ENCODE measurements at regions not wholly inside any gene's neighbourhood (a gene's known extent, or its start where the extent isn't known, plus 50 kb on each side); places are given as distances from the start of the nearest gene placed in this dataset.

DNA sequence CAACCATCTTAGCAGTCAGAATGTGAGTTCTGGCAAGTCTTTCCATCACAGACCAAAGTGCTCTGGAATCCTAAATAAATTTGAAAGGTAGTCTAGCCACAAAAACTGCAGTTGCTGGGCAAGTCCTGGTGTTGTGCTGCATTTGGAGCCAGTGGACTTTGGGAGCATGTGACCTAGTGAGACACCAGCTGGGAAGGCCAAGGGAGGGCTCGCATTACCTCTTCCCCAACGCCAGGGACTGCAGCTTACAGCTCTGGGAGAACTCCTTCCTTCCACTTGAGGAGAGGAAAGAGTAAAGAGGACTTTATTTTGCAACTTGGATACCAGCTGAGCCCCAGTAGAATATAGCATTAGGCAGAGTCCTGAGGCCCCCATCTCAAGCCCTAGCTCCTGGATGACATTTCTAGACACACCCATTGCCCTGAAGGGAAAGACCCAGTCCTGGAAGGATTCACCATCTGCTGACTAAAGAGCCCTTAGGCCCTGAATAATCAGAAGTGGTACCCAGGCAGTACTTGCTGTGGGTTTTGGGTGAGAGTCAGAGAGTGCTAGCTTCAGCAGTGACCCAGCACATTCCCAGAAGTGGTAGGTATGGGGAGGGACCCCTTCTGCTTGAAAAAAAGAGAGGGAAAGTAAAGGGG lies 190.7 kb downstream of the NUF2 start:
- Mint-ChIP-seq H3K27me3 (ENCODE audit: low read depth in 3 of 3) (no peaks in the 10 kb centered on the region), H3K4me3 (no peak overlapping the region), H3K4me1 (no peaks in the 10 kb centered on the region), H3K27ac (no peak overlapping the region), H3K9me3 (peaks cover 0 to 13% (median 6%) of the 10 kb centered on the region in 6 donors), H3K36me3 (no peaks in the 10 kb centered on the region)
- no peak for DNase-seq

DNA sequence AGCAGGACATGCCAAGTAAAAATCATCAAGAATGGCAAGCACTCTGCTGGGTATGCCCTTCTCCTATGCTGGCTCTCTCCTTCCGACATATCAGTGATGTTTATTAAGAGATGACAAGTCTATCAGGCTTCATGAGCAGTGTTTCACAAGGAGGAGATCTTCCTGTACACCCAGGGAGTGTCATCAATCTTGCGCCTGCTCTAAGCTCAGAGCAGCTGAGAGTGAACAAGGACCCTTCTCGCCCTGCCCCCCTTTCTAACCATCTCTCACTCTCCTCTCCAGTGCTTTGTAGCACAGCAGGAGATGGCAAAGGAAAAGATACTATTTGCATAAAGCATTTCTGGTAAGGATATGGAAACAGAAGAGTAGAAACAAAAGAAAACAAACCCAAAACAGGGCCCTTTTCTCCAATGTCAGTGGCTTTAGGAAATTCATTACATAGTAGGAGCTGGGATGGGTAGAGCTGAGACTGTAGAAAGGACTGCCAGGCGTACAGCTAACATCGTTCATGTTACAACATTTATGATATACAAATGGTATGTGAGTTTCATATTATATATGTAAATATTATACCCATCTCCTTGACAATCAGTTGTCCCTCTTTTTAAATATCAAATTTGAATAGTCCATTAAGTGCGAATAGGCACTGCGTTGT lies 201.7 kb downstream of the NUF2 start:
- no peaks in the 10 kb centered on the region for H3K36me3 Mint-ChIP-seq
- DNase-seq = no peak
- no peaks in the 10 kb centered on the region for H3K4me1 Mint-ChIP-seq
- no peak overlapping the region for H3K4me3 Mint-ChIP-seq
- H3K27me3 Mint-ChIP-seq (ENCODE audit: low read depth in 3 of 3) = peaks cover 0 to 7% (median 4%) of the 10 kb centered on the region in 3 donors
- H3K27ac Mint-ChIP-seq = no peak overlapping the region
- H3K9me3 Mint-ChIP-seq = peaks cover 0 to 5% (median 0%) of the 10 kb centered on the region in 6 donors

DNA sequence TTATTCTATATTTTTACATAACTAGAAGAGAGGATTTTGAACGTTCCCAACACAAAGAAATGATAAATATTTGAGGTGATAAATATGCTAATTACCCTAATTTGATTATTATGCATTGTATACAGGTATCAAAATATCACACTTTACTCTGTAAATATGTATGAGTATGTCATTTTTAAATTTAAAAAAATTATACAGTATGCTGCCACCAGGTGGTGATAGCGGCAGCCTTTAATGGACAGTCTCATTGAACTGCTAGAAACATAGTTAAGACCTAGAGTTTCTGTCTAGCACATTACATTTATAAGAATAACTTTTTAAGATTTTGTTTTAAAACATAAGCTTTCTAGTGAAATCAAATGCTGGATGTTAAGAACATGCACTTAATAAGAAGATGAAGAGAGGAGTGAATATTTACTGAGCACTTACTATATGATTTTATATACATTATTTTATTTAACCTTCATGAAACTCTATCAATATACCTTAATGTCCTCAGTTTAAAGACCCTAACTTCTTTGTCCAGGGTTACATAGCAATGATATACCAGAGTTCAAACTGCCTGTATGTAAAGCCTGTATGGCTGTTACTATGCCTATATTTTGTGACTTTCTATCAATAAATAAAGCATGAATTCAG lies 207.1 kb downstream of the NUF2 start:
- Mint-ChIP-seq H3K4me3 (no peak overlapping the region), H3K9me3 (no peaks in the 10 kb centered on the region), H3K27me3 (ENCODE audit: low read depth in 3 of 3) (peaks cover 0 to 5% (median 2%) of the 10 kb centered on the region in 3 donors), H3K27ac (no peak overlapping the region), H3K36me3 (no peaks in the 10 kb centered on the region), H3K4me1 (no peaks in the 10 kb centered on the region)
- peak in 1 of 3 donors; percentile 2 for DNase-seq

DNA sequence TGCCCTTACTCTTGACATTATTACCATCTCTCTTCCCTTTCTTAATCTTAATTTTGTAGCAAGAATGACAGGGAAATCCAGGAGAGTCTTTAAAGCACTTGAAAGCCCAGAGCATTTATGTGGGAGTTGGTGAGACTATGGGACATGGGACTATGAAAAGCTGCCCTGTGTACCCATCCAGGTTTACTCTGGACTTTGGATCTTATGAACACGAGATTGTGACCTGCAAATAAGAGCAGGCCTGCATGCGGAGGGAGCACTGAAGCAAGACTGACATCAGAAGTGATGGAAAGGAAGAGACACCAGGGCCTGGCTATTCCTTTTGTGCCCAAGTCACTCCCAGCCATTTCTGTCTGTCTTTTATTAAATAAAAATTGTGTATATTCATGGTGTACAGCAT lies 209.6 kb downstream of the NUF2 start:
- H3K4me3 Mint-ChIP-seq = no peak overlapping the region
- no peak for DNase-seq
- H3K4me1 Mint-ChIP-seq = no peaks in the 10 kb centered on the region
- peaks cover 0 to 3% (median 3%) of the 10 kb centered on the region in 3 donors for H3K27me3 Mint-ChIP-seq (ENCODE audit: low read depth in 3 of 3)
- H3K36me3 Mint-ChIP-seq = no peaks in the 10 kb centered on the region
- H3K9me3 Mint-ChIP-seq = no peaks in the 10 kb centered on the region
- no peak overlapping the region for H3K27ac Mint-ChIP-seq

DNA sequence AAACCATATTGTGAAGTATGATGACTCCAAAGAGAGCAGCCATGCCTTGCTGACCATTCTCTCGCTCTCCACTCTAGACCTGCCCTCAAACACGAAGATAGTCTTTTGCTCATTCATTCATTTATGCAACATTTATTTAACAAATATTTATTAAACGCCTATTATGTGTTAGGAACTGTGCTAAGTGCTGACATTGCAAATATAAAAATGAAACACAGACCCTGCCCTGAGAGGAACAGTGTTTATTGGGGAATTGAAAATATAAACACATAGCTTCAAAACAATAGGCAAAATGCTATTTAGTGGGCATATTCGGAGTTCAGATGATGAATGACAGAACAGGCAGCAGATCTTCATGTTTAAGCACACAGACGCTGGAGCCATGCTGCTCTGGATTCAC lies 213.6 kb downstream of the NUF2 start:
- H3K4me3 Mint-ChIP-seq = no peak overlapping the region
- no peaks in the 10 kb centered on the region for H3K36me3 Mint-ChIP-seq
- H3K27ac Mint-ChIP-seq = no peak overlapping the region
- no peaks in the 10 kb centered on the region for H3K9me3 Mint-ChIP-seq
- no peak for DNase-seq
- H3K27me3 Mint-ChIP-seq (ENCODE audit: low read depth in 3 of 3) = peaks cover 2 to 4% (median 3%) of the 10 kb centered on the region in 3 donors
- H3K4me1 Mint-ChIP-seq = no peaks in the 10 kb centered on the region

DNA sequence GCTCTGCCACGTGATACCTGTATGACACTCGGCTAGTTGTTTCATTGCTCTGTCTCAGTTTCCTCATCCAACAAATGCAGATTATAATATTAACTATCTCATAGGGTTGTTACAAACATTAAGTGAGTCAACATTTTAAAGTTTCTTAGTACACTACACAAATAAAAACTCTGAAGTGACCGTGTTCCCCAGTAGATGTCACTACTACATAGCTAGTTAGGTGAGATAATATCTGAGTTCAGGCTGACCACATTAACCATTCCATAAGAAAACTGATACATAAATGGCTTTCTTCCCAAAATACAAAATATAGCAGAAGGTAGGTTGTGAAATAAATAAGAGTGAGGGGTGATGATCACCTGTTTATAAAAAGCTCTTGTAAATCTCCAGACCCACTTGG lies 214.1 kb downstream of the NUF2 start:
- Mint-ChIP-seq H3K4me1 (no peaks in the 10 kb centered on the region), H3K27ac (no peak overlapping the region), H3K4me3 (no peak overlapping the region), H3K9me3 (no peaks in the 10 kb centered on the region), H3K36me3 (no peaks in the 10 kb centered on the region), H3K27me3 (ENCODE audit: low read depth in 3 of 3) (peaks cover 2 to 4% (median 3%) of the 10 kb centered on the region in 3 donors)
- DNase-seq = no peak

DNA sequence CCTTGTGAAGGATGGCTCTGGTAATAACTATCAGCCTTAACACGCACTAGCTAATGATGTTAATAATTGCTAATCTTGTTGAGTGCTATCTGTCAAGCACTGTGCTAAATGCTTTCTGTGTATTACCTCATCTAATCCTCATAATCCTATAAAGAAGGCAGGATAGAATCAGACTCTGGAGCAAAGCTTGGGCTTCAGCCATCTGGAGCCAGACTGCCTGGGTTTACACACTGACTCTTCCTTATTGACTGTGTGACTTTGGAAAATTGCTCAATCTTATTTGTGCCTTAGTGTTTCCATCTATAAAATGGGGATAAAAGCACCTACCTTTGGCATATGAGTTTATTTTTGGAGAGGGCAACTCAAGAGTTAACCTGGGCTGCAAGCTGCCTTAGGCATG lies 216.1 kb downstream of the NUF2 start:
- H3K27ac Mint-ChIP-seq = no peak overlapping the region
- H3K9me3 Mint-ChIP-seq = no peaks in the 10 kb centered on the region
- H3K27me3 Mint-ChIP-seq (ENCODE audit: low read depth in 3 of 3) = peaks cover 0 to 8% (median 3%) of the 10 kb centered on the region in 3 donors
- DNase-seq = no peak
- no peaks in the 10 kb centered on the region for H3K36me3 Mint-ChIP-seq
- no peaks in the 10 kb centered on the region for H3K4me1 Mint-ChIP-seq
- H3K4me3 Mint-ChIP-seq = no peak overlapping the region

DNA sequence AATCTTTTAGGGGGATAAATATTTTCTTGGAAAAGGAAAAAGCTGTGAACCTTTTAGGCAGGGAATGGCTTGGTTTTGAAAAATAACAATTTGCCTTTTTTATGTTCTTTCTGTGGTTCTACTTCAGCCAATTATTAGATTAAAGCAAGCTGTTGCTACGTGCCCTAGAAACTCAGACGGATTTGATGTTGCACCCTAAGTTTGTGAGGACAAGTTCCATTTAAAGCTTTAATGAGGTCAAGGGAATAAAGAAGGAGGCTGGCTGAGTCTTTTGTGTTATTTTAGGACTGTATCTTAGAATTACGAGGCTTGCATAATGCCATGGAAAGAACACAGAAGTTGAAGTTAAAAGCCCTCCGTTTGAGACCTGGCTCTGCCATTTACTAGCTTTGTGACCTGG lies 216.9 kb downstream of the NUF2 start:
- DNase-seq = no peak
- no peaks in the 10 kb centered on the region for H3K9me3 Mint-ChIP-seq
- H3K4me1 Mint-ChIP-seq = no peaks in the 10 kb centered on the region
- no peak overlapping the region for H3K27ac Mint-ChIP-seq
- no peak overlapping the region for H3K4me3 Mint-ChIP-seq
- H3K27me3 Mint-ChIP-seq (ENCODE audit: low read depth in 3 of 3) = peaks cover 0 to 8% (median 3%) of the 10 kb centered on the region in 3 donors
- no peaks in the 10 kb centered on the region for H3K36me3 Mint-ChIP-seq

DNA sequence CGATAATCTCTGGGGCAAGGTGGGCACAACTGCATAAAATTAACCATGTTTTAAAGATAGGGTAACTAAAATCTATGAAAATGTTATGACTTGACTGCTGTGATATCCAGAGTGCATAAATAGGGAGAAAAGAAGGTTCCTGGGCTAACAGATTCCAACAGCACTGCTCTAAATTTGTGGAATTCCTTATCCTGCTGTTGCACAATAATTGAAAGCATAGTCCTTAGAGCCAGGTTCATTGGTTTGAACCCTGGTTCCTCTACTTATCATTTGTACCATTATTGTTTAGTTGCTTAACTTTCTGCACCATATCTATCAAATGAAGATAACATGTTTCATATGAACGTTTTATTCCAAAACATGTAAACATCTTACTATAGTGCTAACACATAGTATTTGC lies 219.0 kb downstream of the NUF2 start:
- Mint-ChIP-seq H3K27ac (no peak overlapping the region), H3K27me3 (ENCODE audit: low read depth in 3 of 3) (peaks cover 0 to 8% (median 0%) of the 10 kb centered on the region in 3 donors), H3K36me3 (no peaks in the 10 kb centered on the region), H3K9me3 (no peaks in the 10 kb centered on the region), H3K4me3 (no peak overlapping the region), H3K4me1 (no peaks in the 10 kb centered on the region)
- no peak for DNase-seq

DNA sequence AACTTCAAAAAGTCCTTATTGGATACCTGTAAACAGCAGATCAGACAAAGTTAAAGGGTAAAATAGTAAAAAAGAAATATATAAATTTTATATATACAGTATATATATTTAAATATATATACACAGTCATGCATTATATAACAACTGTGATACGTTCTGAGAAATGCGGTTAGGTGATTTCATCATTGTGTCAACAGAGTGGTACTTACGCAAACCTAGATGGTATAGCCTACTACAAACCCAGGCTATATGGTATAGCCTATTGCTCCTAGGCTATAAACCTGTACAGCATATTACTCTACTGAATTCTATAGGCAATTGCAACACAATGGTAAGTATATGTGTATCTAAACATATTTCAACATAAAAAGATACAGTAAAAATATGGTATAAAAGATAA lies 222.7 kb downstream of the NUF2 start:
- Mint-ChIP-seq H3K27me3 (ENCODE audit: low read depth in 3 of 3) (peaks cover 0 to 5% (median 0%) of the 10 kb centered on the region in 3 donors), H3K9me3 (peaks cover 0 to 6% (median 0%) of the 10 kb centered on the region in 6 donors), H3K27ac (no peak overlapping the region), H3K4me3 (no peak overlapping the region), H3K36me3 (no peaks in the 10 kb centered on the region), H3K4me1 (no peaks in the 10 kb centered on the region)
- DNase-seq = no peak

DNA sequence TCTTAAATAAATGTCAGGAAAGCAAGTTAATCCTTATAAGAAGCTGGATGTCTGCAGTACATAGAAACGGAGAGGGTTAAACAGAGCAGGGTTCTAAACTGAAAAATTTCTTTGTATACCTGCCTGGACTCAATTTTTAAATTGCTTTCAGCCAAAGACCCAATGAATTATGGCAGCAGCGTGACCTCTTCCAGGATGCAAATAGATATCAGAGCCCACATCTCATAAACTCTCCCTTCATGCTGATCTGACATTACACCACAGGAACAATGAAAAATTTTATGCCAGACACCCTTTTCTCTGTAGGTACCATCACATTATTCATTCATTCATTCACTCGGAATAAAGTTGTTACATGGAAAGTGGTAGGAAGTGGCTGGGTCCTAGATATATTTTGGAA lies 236.4 kb downstream of the NUF2 start:
- Mint-ChIP-seq H3K4me1 (no peaks in the 10 kb centered on the region), H3K9me3 (peaks cover 0 to 8% (median 0%) of the 10 kb centered on the region in 6 donors), H3K27me3 (ENCODE audit: low read depth in 3 of 3) (peaks cover 0 to 4% (median 0%) of the 10 kb centered on the region in 3 donors), H3K4me3 (no peak overlapping the region), H3K36me3 (no peaks in the 10 kb centered on the region), H3K27ac (no peak overlapping the region)
- no peak for DNase-seq

DNA sequence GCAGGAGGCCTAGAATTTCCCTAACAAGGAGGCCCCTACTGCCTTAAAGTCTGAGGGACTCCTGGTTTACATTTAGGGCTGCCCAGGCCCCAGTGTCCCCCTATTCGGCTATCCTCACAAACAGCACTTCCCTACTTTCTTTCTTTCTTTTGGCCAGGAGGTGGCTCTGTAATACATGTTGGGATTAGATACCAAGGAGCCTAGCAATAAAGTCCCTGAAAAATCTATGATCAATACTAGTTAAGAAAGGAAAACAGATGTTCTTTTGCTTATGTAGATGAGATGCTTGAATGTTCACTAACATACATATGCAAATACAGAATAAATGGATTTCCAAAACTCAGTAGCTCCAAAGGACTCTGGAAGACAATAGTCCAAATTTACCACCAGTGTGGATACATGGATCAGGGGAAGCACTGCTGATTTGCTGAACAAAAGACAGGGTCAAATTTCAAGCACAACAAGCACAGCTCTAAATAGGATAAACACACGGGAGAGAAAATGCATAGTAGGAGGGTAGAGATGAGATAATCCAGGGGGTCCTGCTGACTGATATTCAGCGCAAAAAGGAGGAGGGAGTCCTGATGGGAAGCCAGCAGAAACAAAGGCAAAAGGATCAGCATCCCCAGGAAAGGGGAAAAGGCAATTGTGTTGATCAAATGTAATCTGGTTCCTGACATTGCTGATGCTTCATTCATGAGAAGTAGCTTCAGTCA lies 240.0 kb downstream of the NUF2 start:
- no peak overlapping the region for H3K4me3 Mint-ChIP-seq
- H3K27me3 Mint-ChIP-seq (ENCODE audit: low read depth in 3 of 3) = peaks cover 0 to 4% (median 0%) of the 10 kb centered on the region in 3 donors
- DNase-seq = no peak
- H3K27ac Mint-ChIP-seq = no peak overlapping the region
- no peaks in the 10 kb centered on the region for H3K36me3 Mint-ChIP-seq
- peaks cover 0 to 7% (median 0%) of the 10 kb centered on the region in 6 donors for H3K9me3 Mint-ChIP-seq
- H3K4me1 Mint-ChIP-seq = no peaks in the 10 kb centered on the region

DNA sequence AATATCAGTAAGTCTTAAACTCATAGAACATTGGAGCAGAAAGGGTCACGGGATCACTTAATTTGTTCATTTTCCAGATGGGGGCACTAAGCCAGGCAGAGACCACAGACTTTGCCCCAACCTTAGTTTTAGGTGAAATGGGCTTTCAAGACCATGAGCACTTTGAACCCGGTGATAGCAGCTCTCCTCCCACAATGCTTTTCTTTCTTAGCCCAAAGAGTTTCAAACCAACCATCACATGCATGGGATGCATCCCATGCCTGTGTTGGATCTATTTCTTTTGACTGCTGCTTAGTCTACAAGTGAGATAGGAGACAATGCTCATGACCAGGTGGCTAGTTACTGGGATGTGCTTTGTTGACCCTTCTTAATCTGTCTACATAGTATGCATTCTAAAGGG lies 240.6 kb downstream of the NUF2 start:
- peaks cover 0 to 4% (median 0%) of the 10 kb centered on the region in 3 donors for H3K27me3 Mint-ChIP-seq (ENCODE audit: low read depth in 3 of 3)
- peaks cover 0 to 7% (median 0%) of the 10 kb centered on the region in 6 donors for H3K9me3 Mint-ChIP-seq
- H3K36me3 Mint-ChIP-seq = no peaks in the 10 kb centered on the region
- no peak overlapping the region for H3K27ac Mint-ChIP-seq
- no peaks in the 10 kb centered on the region for H3K4me1 Mint-ChIP-seq
- DNase-seq = no peak
- no peak overlapping the region for H3K4me3 Mint-ChIP-seq

DNA sequence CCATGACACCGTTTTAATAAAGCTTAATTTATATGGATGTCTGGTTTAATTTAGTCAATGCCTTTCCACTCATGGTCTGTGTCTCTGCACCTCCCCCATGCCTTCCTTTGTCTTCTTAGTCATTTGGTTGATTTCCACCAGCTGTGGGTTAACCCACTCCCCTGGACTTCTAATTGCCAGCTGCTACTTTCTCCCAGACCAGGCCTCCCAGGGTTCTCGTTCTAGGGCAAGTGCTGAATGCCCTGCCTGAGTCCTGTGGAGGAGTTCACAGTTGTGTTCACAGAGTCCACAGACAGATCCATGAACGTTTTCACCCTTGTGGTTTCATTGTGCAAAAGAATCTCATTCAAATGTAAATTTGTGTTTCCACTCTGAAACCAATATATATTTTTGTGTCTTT lies 243.4 kb downstream of the NUF2 start:
- Mint-ChIP-seq H3K4me1 (no peaks in the 10 kb centered on the region), H3K27me3 (ENCODE audit: low read depth in 3 of 3) (peaks cover 0 to 4% (median 0%) of the 10 kb centered on the region in 3 donors), H3K9me3 (peaks cover 0 to 7% (median 0%) of the 10 kb centered on the region in 6 donors), H3K36me3 (no peaks in the 10 kb centered on the region), H3K4me3 (no peak overlapping the region), H3K27ac (no peak overlapping the region)
- no peak for DNase-seq

Measured in immature natural killer cell (primary cell).